Right kidney (tissue), 1 donor: ENCODE measurements at regions not wholly inside any gene's neighbourhood (a gene's known extent, or its start where the extent isn't known, plus 50 kb on each side); places are given as distances from the start of the nearest gene placed in this dataset.
"Not testable (repeated sequence)": the region's sequence is repeated elsewhere in the genome, so short reads cannot be mapped to it uniquely, and the experiment has no call there.

Experiments used
- DNase-seq: peaks from one replicate; pipeline ENCODE4 v3.0.0-alpha.2; 2016

- no peak for DNase-seq
These were observed 348.3 kb downstream of the BCKDHB start for GRCh38 chr6:80454661-80455365.

- no peak for DNase-seq
These were observed 347.7 kb downstream of the BCKDHB start for GRCh38 chr6:80454197-80454596.

DNA sequence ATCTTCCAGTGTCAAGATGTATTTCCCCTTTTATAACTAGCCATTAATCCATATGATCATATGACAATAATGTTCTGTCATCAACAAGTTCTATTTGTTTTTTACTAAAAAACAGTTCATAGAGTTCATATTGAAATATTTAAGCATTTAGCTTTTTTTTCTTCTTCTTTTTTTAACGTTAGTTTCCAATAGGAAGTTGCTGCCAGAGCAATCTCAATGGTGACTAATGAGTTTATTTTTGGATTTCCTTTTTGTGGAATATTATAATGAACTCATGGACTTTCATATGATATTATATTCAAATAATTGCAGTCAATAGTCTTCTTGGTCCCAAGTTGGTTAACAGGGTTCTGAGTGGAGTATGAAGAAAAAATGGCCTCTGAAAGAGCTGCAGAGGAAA lies 343.3 kb downstream of the BCKDHB start:
- no peak for DNase-seq

DNA sequence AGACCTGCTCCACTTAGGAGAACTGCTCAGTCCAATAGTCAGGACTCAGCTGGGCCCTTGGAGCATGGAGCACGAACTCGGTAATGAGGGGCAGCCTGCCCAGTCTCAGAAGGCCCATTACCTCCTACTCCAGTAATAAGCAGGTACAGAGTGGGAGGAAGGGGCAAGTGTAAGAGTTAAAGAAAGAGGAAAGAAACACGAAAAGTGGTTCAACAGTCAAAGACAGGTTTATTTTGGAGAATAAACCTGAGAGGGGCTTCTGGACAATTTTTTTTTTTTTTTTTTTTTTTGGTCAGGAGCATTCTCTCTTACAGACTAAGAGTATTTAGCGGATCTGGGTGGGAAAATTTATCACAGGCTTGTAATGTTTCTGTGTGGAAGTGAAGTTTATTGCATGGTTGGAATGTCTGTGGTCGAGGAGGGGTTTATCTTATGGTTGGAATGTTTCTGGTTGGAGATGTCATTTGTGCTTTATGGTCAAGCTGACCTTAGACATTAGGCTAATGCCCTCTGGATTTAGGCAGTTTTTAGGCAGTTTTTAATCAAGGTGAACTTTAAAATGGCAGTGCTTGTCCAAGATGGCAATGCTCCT lies 340.1 kb downstream of the BCKDHB start:
- DNase-seq, result no peak

- no peak for DNase-seq
These were observed 339.3 kb downstream of the BCKDHB start for GRCh38 chr6:80445751-80446150.

DNA sequence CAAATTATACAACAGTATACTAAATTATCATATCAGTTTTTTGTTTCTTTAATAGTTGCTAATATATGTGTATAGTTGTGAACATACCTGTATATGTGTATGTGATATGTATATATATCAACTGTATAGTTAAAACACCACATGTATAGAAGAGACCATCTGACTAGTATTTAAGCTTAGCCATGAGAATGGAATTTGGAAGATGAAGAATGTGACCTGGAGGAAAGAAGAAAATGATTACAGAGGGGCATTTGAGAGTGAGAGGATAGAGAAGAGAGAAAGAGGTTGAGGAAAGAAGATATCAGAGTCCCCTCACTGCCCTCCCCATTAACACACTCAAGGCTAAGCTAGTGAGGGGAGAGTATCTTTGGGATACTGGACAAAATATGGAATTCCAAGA lies 335.9 kb downstream of the BCKDHB start:
- no peak for DNase-seq

DNA sequence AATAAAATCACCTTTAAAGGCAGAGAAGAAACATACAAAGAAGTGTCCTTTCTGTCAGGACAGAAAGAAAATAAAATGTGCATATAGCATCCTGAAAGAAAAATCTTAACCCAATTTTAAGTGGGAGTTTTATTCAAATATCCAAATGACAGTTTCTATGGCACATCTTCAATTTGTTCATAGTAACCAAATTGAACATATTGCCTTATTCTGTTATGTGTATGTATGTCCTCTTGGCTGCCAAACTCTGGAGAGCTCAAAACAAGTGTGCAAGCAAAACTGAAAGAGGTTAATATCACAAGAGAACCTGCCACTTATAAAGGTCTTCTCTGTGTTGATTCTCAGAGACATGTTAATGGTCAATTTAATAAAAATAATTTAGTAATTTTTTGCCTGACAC lies 334.7 kb downstream of the BCKDHB start:
- no peak for DNase-seq

- no peak for DNase-seq
These were observed 334.1 kb downstream of the BCKDHB start for GRCh38 chr6:80440496-80441115.

DNA sequence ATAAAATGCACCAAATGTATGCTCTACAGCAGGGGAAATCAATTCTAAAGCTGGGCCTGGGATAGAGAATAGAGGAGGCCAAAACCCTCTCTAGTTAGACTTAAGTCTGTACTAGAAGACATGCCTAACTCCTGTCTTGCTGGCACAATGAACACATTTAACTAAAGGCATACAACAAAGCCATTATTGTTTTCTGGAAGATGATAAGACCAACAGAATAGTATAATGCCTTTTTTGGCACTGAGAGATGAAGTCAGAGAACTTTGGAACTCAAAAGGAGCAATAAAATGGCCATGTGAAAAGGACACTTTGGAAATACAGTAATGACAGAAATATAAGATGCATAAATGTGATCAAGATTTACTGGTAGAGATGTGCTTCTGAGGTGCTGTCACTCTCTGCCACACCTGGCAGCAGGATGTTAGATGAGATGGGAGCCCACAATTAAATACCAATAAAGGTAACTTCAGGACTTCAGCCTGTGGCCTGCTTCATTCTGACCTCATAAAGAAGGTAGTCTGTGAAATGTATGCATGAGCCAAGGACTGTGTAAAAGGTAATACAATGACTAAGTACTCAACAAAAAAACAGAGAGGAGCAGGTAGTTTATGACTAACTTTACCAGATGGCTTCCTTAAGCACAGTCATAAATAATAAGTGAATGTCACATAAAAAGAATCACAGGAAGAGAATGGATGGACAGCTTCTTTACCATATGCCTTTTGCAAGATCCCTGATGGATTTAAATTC lies 333.4 kb downstream of the BCKDHB start:
- no peak for DNase-seq

GRCh38 chr6:80438772-80439171 lies 332.3 kb downstream of the BCKDHB start:
- DNase-seq, result no peak

DNA sequence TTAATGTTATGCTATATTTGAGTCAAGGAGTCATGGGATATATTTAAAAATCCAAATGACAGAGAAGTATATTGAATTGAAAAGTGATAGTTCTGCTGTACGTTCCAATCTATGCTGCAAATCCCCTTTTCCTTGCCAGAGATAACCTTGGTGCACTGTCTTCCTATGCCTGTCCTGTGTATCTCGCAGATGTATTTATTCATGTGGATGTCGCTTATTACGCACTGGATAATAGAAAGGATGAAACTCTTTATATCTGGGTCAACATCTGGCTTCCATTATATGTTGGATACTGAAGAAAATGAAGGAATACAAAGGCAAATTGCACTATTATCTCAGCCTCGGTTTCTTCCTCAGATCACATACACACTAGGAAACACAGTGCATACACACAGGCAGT lies 331.3 kb downstream of the BCKDHB start:
- no peak for DNase-seq

DNA sequence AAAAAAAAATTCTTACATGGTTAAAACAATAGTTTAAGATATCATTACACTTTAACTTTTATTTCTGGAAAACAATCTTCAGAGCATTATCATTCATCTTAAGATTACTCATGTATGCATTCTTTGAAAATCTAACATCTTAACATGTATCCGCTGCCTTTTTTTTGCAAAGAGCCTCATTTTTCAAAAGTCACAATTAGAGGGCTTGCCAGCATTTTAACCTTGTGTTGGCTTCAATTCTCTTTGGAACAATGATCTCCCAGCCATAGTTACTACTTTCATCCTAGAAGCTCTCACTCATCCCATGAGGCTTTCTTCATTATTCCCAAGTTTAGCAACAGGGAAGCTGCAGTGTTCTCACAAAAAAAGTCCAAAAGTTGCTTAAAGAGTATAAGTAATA lies 330.8 kb downstream of the BCKDHB start:
- no peak for DNase-seq

- DNase-seq, result no peak
These were observed 330.2 kb downstream of the BCKDHB start for GRCh38 chr6:80436663-80437062.

GRCh38 chr6:80435457-80435856 lies 329.0 kb downstream of the BCKDHB start:
- no peak for DNase-seq

- DNase-seq, result no peak
These were observed 328.4 kb downstream of the BCKDHB start for GRCh38 chr6:80434691-80435350.

DNA sequence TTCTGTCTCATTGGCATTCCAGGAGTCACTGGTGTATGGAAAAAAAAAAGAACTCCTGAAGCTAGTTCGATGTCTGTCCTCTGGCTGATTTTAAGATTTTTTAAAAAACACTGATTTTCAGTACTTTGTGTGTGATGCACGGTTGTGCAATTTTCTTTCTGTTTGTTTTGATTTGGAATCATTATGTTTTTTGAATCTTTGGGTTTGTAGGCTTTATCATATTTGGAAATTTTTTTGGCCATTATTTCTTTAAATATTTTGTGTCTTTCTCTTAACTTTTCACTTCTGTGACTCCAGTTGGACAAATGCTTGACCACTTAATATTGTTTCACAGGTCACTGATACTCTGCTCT lies 327.2 kb downstream of the BCKDHB start:
- no peak for DNase-seq

DNA sequence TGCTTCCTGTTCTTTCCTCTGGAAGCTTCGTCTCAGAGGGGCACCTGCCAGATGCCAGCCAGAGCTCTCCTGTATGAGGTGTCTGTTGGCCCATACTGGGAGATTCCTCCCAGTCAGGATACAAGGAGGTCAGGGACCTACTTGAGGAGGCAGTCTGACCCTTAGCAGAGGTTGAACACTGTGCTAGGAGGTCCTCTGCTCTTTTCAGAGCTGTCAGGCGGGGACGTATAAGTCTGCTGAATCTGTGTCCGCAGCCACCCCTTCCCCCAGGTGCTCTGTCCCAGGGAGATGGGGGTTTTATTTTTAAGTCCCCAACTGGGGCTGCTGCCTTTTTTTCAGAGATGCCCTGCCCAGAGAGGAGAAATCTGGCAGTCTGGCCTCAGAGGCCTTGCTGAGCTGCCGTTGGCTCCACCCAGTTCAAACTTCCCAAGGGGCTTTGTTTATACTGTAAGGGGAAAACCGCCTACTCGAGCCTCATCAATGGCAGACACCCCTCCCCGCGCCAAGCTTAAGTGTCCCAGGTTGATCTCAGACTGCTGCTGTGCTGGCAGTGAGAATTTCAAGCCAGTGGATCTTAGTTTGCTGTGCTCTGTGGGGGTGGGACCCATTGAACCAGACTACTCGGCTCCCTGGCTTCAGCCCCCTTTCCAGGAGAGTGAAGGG lies 326.7 kb downstream of the BCKDHB start:
- no peak for DNase-seq

- no peak for DNase-seq
These were observed 318.8 kb downstream of the BCKDHB start for GRCh38 chr6:80425089-80425823.

DNA sequence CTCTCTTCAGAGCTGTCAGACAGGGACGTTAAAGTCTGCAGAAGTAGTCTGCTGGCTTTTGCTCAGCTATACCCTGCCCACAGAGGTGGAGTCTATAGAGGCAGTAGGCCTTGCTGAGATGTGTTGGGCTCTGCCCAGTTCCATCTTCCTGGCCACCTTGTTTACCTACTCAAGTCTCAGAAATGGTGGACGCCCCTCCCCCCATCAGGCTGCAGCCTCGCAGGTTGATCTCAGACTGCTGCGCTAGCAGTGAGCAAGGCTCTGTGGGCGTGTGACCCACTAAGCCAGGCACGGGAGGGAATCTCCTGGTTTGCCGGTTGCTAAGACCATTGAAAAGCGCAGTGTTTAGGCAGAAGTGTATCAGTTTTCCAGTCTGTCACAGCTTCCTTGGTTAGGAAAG lies 305.0 kb downstream of the BCKDHB start:
- no peak for DNase-seq

GRCh38 chr6:80407976-80408375 lies 301.5 kb downstream of the BCKDHB start:
- DNase-seq, result not testable (repeated sequence)

DNA sequence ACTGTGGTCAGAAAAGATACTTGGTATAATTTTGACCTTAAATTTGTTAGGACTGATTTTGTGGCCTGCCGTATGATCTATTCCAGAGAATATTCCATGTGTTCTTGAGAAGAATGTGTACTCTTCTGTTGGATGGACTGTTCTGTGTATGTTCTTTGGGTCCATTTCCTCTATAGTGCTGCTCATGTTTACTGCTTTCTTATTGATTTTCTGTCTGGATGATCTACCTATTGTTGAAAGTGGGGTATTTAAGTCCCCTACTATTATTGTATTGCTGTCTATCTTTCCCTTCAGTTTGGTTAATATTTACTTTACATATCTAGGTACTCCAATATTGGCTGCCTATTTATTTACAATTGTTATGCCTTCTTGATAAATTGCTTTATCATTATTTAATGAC lies 298.4 kb downstream of the BCKDHB start:
- DNase-seq, result no peak

- DNase-seq, result no peak
These were observed 296.9 kb downstream of the BCKDHB start for GRCh38 chr6:80403365-80403764.
